HepG2 (cell line): ENCODE measurements at regions not wholly inside any gene's neighbourhood (a gene's known extent, or its start where the extent isn't known, plus 50 kb on each side); places are given as distances from the start of the nearest gene placed in this dataset.

Experiments used
- ATAC-seq: fragments of 200-7000 bp; cut with Tn5 transposase; 3 replicates; pipeline ENCODE4 v1.9.1; 2020; ENCODE audit warnings: mild to moderate bottlenecking, moderate library complexity
- BruUV-seq: library from RNA; stranded (reverse); fragments of 400-500 nt; replicated peaks from 2 replicates; lab custom pipeline; 2021; lab: Mats Ljungman, UMichigan
- CTCF ChIA-PET: fragments of 300-600 bp; formaldehyde crosslinking; extraction: SDS; loops from one replicate; lab custom pipeline; 2021; ENCODE audit warnings: low total read pairs, inconsistent platforms, low intra/inter-chr PET ratio; lab: Yijun Ruan, JAX
- POLR2A ChIA-PET: fragments of 350-600 bp; sonication (Branson Sonifier 250); formaldehyde crosslinking; loops from one replicate; lab custom pipeline; 2020; ENCODE audit warnings: antibody characterized with exemption, inconsistent platforms; lab: Yijun Ruan, JAX
- DNase-seq: peaks from one replicate; pipeline ENCODE4 v3.0.0-alpha.2; 2015; ENCODE audit warnings: low spot score
- FAIRE-seq: peaks from 3 replicates; lab custom pipeline; 2011; peaks lifted over from hg19 to GRCh38; lab: Jason Lieb, UNC
- H2AFZ ChIP-seq: one replicate; pipeline ENCODE4 v1.6.1; 2011; ENCODE audit warnings: low read length, inconsistent platforms
- H3K27ac ChIP-seq: fragments of 300-600 bp; 3 replicates; pipeline ENCODE4 v1.8.0; 2011; ENCODE audit warnings: mixed run types, mild to moderate bottlenecking, mixed read lengths, low read length, inconsistent platforms; ENCODE audit not compliant: insufficient read depth; ENCODE audit errors: extremely low read length
- H3K27me3 ChIP-seq, 2 experiments: fragments of 200-600 bp in 1 of 2; 2 replicates in 1 of 2; 3 replicates in 1 of 2; pipeline versions ENCODE4 v1.6.0 to v1.8.0; 2011; ENCODE audit warnings: low read length in 2 of 2, mild to moderate bottlenecking in 2 of 2, moderate library complexity in 2 of 2, inconsistent platforms in 1 of 2; ENCODE audit not compliant: insufficient read depth in 2 of 2, control insufficient read depth in 1 of 2
- H3K36me3 ChIP-seq, 2 experiments: fragments of 200-600 bp in 1 of 2; replicated peaks in 1 of 2; 2 replicates in 1 of 2; 3 replicates in 1 of 2; pipeline versions ENCODE4 v1.5.1 to v1.8.0; 2011; ENCODE audit warnings: low read length in 2 of 2, inconsistent platforms in 1 of 2; ENCODE audit not compliant: insufficient read depth in 2 of 2, control insufficient read depth in 1 of 2
- H3K4me1 ChIP-seq: 2 replicates; pipeline ENCODE4 v1.5.1; 2012; ENCODE audit warnings: low read length, inconsistent platforms; ENCODE audit not compliant: insufficient read depth
- H3K4me2 ChIP-seq: 2 replicates; pipeline ENCODE4 v1.6.0; 2011; ENCODE audit warnings: low read depth, low read length, inconsistent platforms
- H3K4me3 ChIP-seq, 3 experiments: fragments of 200-600 bp in 1 of 3; sonication (generic), shearing (Covaris generic) in 1 of 3; replicated peaks in 1 of 3; 2 replicates each; pipeline ENCODE4 v1.5.1; 2011 to 2016; ENCODE audit warnings: low read length in 3 of 3, inconsistent platforms in 2 of 3, low read depth in 2 of 3, mild to moderate bottlenecking in 2 of 3, control low read depth in 1 of 3, mixed read lengths in 1 of 3; ENCODE audit not compliant: insufficient read depth in 1 of 3
- H3K79me2 ChIP-seq: one replicate; pipeline ENCODE4 v1.6.1; 2011; ENCODE audit warnings: low read length, inconsistent platforms; ENCODE audit not compliant: insufficient read depth
- H3K9ac ChIP-seq: 2 replicates; pipeline ENCODE4 v1.6.0; 2011; ENCODE audit warnings: mild to moderate bottlenecking, low read depth, low read length, inconsistent platforms; ENCODE audit not compliant: insufficient read depth
- H3K9me3 ChIP-seq: 2 replicates; pipeline ENCODE4 v1.5.1; 2012; ENCODE audit warnings: mild to moderate bottlenecking, low read length
- H4K20me1 ChIP-seq: 2 replicates; pipeline ENCODE4 v1.6.0; 2011; ENCODE audit warnings: inconsistent platforms, mild to moderate bottlenecking, low read length, moderate library complexity; ENCODE audit not compliant: insufficient read depth
- HDAC2 ChIP-seq: sonication (generic); formaldehyde crosslinking; IDR thresholded peaks from 2 replicates; pipeline ENCODE4 v1.4.0; 2020; ENCODE audit warnings: missing genetic modification reagents
- MEIS2 ChIP-seq: sonication (generic); formaldehyde crosslinking; IDR thresholded peaks from 2 replicates; pipeline ENCODE4 v1.9.0; 2021; ENCODE audit warnings: mild to moderate bottlenecking, missing genetic modification reagents
- PHF21A ChIP-seq: sonication (generic); formaldehyde crosslinking; IDR thresholded peaks from 2 replicates; pipeline ENCODE4 v1.5.0; 2020; ENCODE audit warnings: mild to moderate bottlenecking, missing genetic modification reagents
- SIN3B ChIP-seq: fragments of 150-350 bp; IDR thresholded peaks from 2 replicates; pipeline ENCODE4 v1.6.1; 2014; ENCODE audit warnings: low read length
- TBX3 ChIP-seq: fragments of 450-650 bp; IDR thresholded peaks from 2 replicates; pipeline ENCODE4 v1.6.1; 2017; ENCODE audit warnings: antibody characterized with exemption, mild to moderate bottlenecking, inconsistent platforms, borderline replicate concordance
- ZBTB3 ChIP-seq: sonication (generic); formaldehyde crosslinking; IDR thresholded peaks from 2 replicates; pipeline ENCODE4 v1.4.0; 2020; ENCODE audit warnings: low read depth, mild to moderate bottlenecking, moderate library complexity, missing genetic modification reagents, borderline replicate concordance
- ZNF18 ChIP-seq: sonication (generic); formaldehyde crosslinking; IDR thresholded peaks from 2 replicates; pipeline ENCODE4 v1.8.0; 2022; ENCODE audit warnings: mild to moderate bottlenecking, missing genetic modification reagents; ENCODE audit not compliant: insufficient replicate concordance
- ZNF547 ChIP-seq: sonication (generic); formaldehyde crosslinking; IDR thresholded peaks from 2 replicates; pipeline ENCODE4 v1.5.1; 2020; ENCODE audit warnings: mild to moderate bottlenecking, missing genetic modification reagents
- WGBS: methylation state at CpG from one replicate; pipeline ENCODE4 v1.1.6; 2017; ENCODE audit warnings: low lambda C conversion rate; 5-methylcytosine and 5-hydroxymethylcytosine counted together
- in situ Hi-C: cut with HindIII; loops from 2 replicates; pipeline ENCODE4 v1.10.0; 2017; ENCODE audit warnings: low pct_unique_long_range_greater_than_20kb; ENCODE audit not compliant: extremely low pct_ligation_motif_present
- intact Hi-C: fragments of 100-400 bp; cut with micrococcal nuclease; formaldehyde crosslinking; loops from one replicate; pipeline ENCODE4 v1.10.0; 2022; ENCODE audit not compliant: unreplicated experiment
- TF ChIP-seq, protein P1 (sequence below): sonication (generic); formaldehyde crosslinking; IDR thresholded peaks from 2 replicates; pipeline ENCODE4; 2020; ENCODE audit warnings: missing genetic modification reagents, mild to moderate bottlenecking, borderline replicate concordance

DNA sequence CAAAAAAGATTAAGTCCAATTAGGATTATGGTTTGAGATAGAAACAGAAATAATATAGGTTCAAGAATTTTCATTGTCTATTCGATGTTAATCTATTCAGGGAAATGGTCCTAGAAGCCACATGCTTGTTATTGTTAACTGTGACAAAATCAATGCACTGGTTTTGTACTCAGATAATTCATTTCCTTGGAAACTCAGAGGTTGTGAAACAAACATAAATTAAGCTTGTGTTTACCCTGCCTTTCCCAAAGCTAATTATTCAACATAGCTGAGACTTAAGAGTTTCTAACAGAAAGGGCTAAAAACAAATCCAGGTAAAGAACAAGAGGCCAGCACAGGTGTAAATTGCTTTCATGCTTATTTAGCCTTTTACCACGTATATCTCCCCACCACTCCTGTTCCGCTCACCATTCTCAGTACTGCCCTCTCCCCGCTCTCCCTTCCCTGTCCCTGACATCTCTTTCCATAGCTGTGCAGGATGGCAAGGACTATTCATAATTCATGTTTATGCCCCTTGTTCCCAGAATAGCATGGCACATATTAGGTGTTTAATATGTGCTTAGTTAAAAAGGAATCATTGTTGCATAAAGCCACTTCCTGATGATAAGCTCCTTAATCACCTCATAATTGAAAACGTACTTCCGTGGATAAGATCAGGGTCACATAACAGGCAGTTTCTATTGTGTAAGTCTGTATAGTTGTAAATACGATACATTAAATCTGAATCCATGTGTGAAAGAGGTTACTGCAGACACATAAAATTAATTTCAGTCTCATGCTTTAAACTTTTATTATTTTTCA, 131.8 kb upstream of the USP15 start:
- Histone ChIP-seq H3K9me3 (no peaks in the 10 kb centered on the region), H3K4me2 (no peak overlapping the region), H3K27me3 (peaks cover 0 to 2% of the 10 kb centered on the region in 2 experiments; a peak in 2 of 5 replicates), H3K9ac (no peak overlapping the region), H3K27ac (no peak overlapping the region), H3K36me3 (no peaks in the 10 kb centered on the region), H3K4me3 (no peak overlapping the region), H3K4me1 (no peaks in the 10 kb centered on the region), H4K20me1 (no peaks in the 10 kb centered on the region), H3K79me2 (no peaks in the 10 kb centered on the region), H2AFZ (no peak overlapping the region)
- ATAC-seq, result no peak
- no peak for DNase-seq
- BruUV-seq, result no TSS peak
- TF ChIP-seq ZNF18 (CRISPR knock-in tag), result no peak
- TF ChIP-seq TBX3, result no peak
- TF ChIP-seq ZNF547 (CRISPR knock-in tag), result no peak
- no peak for TF ChIP-seq ZBTB3
- TF ChIP-seq MEIS2 (CRISPR knock-in tag), result no peak
- TF ChIP-seq, protein P1, sequence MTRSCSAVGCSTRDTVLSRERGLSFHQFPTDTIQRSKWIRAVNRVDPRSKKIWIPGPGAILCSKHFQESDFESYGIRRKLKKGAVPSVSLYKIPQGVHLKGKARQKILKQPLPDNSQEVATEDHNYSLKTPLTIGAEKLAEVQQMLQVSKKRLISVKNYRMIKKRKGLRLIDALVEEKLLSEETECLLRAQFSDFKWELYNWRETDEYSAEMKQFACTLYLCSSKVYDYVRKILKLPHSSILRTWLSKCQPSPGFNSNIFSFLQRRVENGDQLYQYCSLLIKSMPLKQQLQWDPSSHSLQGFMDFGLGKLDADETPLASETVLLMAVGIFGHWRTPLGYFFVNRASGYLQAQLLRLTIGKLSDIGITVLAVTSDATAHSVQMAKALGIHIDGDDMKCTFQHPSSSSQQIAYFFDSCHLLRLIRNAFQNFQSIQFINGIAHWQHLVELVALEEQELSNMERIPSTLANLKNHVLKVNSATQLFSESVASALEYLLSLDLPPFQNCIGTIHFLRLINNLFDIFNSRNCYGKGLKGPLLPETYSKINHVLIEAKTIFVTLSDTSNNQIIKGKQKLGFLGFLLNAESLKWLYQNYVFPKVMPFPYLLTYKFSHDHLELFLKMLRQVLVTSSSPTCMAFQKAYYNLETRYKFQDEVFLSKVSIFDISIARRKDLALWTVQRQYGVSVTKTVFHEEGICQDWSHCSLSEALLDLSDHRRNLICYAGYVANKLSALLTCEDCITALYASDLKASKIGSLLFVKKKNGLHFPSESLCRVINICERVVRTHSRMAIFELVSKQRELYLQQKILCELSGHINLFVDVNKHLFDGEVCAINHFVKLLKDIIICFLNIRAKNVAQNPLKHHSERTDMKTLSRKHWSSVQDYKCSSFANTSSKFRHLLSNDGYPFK (CRISPR knock-in tag), result no peak
- TF ChIP-seq HDAC2 (CRISPR knock-in tag), result no peak
- no peak for TF ChIP-seq SIN3B
- no peak for TF ChIP-seq PHF21A (CRISPR knock-in tag)
- no peak for FAIRE-seq
- WGBS, result 17% methylated on average over 7 of the region's 7 CpGs
- ChIA-PET POLR2A (no interaction called here), CTCF (no interaction called here)
- in situ Hi-C loops, result no loop called here
- intact Hi-C loops, result no loop called here
